Kidney epithelial cell (primary cell): ENCODE measurements at regions not wholly inside any gene's neighbourhood (a gene's known extent, or its start where the extent isn't known, plus 50 kb on each side); places are given as distances from the start of the nearest gene placed in this dataset.

Experiments used
- DNase-seq: peaks from one replicate; pipeline ENCODE4 v3.0.0-alpha.2; 2010; ENCODE audit warnings: low read depth
- H3K27me3 ChIP-seq: 2 replicates; pipeline ENCODE4 v1.6.0; 2011; ENCODE audit warnings: low read length; ENCODE audit not compliant: control insufficient read depth, insufficient read depth
- H3K36me3 ChIP-seq: 2 replicates; pipeline ENCODE4 v1.5.1; 2011; ENCODE audit warnings: low read length; ENCODE audit not compliant: control insufficient read depth, insufficient read depth
- H3K4me3 ChIP-seq: 2 replicates; pipeline ENCODE4 v1.5.1; 2011; ENCODE audit warnings: low read depth, mild to moderate bottlenecking, control low read depth, low read length
- CTCF ChIP-seq: IDR thresholded peaks from 2 replicates; pipeline ENCODE4 v1.5.1; 2011; ENCODE audit warnings: mild to moderate bottlenecking, moderate library complexity, low read length, control low read depth, inconsistent platforms; ENCODE audit not compliant: insufficient read depth, poor library complexity, severe bottlenecking

- TF ChIP-seq CTCF = no peak
- H3K27me3 ChIP-seq = no peaks in the 10 kb centered on the region
These were observed 130.0 kb upstream of the BMP5 start for GRCh38 chr6:56005426-56005825.

GRCh38 chr6:56004426-56004825 lies 129.0 kb upstream of the BMP5 start:
- no peak for DNase-seq

More at GRCh38 chr6:56005426-56005825, 130.0 kb upstream of the BMP5 start:
- H3K4me3 ChIP-seq = no peak overlapping the region
- no peak for DNase-seq
- no peaks in the 10 kb centered on the region for H3K36me3 ChIP-seq

GRCh38 chr6:56003616-56004015 lies 128.2 kb upstream of the BMP5 start:
- Histone ChIP-seq H3K27me3 (no peaks in the 10 kb centered on the region), H3K4me3 (no peak overlapping the region), H3K36me3 (no peaks in the 10 kb centered on the region)
- DNase-seq = no peak
- no peak for TF ChIP-seq CTCF

More at GRCh38 chr6:56004426-56004825, 129.0 kb upstream of the BMP5 start:
- H3K27me3 ChIP-seq = no peaks in the 10 kb centered on the region
- no peaks in the 10 kb centered on the region for H3K36me3 ChIP-seq
- no peak overlapping the region for H3K4me3 ChIP-seq
- TF ChIP-seq CTCF = no peak

GRCh38 chr6:56002336-56002735 lies 126.9 kb upstream of the BMP5 start:
- Histone ChIP-seq H3K4me3 (no peak overlapping the region), H3K27me3 (no peaks in the 10 kb centered on the region), H3K36me3 (no peaks in the 10 kb centered on the region)
- no peak for TF ChIP-seq CTCF
- DNase-seq = no peak

- Histone ChIP-seq H3K4me3 (no peak overlapping the region), H3K36me3 (no peaks in the 10 kb centered on the region), H3K27me3 (no peaks in the 10 kb centered on the region)
- no peak for DNase-seq
- TF ChIP-seq CTCF = no peak
These were observed 123.2 kb upstream of the BMP5 start for GRCh38 chr6:55998576-55998975.

GRCh38 chr6:55997223-55997874 lies 122.0 kb upstream of the BMP5 start:
- no peak for TF ChIP-seq CTCF
- Histone ChIP-seq H3K36me3 (no peaks in the 10 kb centered on the region), H3K27me3 (no peaks in the 10 kb centered on the region), H3K4me3 (no peak overlapping the region)
- no peak for DNase-seq
